ENCODE measurements at regions not wholly inside any gene's neighbourhood (a gene's known extent, or its start where the extent isn't known, plus 50 kb on each side); places are given as distances from the start of the nearest gene placed in this dataset.

- no peak for DNase-seq
These were observed 183.8 kb upstream of the CWC22 start for GRCh38 chr2:180190851-180191250.

GRCh38 chr2:180187611-180188010 lies 180.5 kb upstream of the CWC22 start:
- no peak for DNase-seq

GRCh38 chr2:180184506-180184905 lies 177.4 kb upstream of the CWC22 start:
- no peak for DNase-seq

GRCh38 chr2:180180511-180180910 lies 173.4 kb upstream of the CWC22 start:
- no peak for DNase-seq

GRCh38 chr2:180177534-180177933 lies 170.4 kb upstream of the CWC22 start:
- DNase-seq, result no peak

GRCh38 chr2:180175736-180176135 lies 168.6 kb upstream of the CWC22 start:
- DNase-seq, result no peak

- no peak for DNase-seq
These were observed 167.5 kb upstream of the CWC22 start for GRCh38 chr2:180174580-180174979.

- no peak for DNase-seq
These were observed 162.4 kb upstream of the CWC22 start for GRCh38 chr2:180169474-180169873.

GRCh38 chr2:180161415-180161814 lies 154.3 kb upstream of the CWC22 start:
- no peak for DNase-seq

- no peak for DNase-seq
These were observed 152.8 kb upstream of the CWC22 start for GRCh38 chr2:180159921-180160320.

- no peak for DNase-seq
These were observed 151.9 kb upstream of the CWC22 start for GRCh38 chr2:180158961-180159360.

GRCh38 chr2:180156651-180157050 lies 149.6 kb upstream of the CWC22 start:
- DNase-seq, result no peak

GRCh38 chr2:180150606-180151005 lies 143.5 kb upstream of the CWC22 start:
- DNase-seq, result no peak

GRCh38 chr2:180146541-180146940 lies 139.4 kb upstream of the CWC22 start:
- no peak for DNase-seq

GRCh38 chr2:180146114-180146513 lies 139.0 kb upstream of the CWC22 start:
- no peak for DNase-seq

GRCh38 chr2:180145163-180145562 lies 138.1 kb upstream of the CWC22 start:
- no peak for DNase-seq

- DNase-seq, result no peak
These were observed 137.3 kb upstream of the CWC22 start for GRCh38 chr2:180144338-180144813.

GRCh38 chr2:180143633-180144337 lies 136.7 kb upstream of the CWC22 start:
- no peak for DNase-seq

GRCh38 chr2:180141600-180141999 lies 134.5 kb upstream of the CWC22 start:
- no peak for DNase-seq

GRCh38 chr2:180133736-180134135 lies 126.6 kb upstream of the CWC22 start:
- DNase-seq, result no peak

- DNase-seq, result no peak
These were observed 123.3 kb upstream of the CWC22 start for GRCh38 chr2:180130403-180130802.

GRCh38 chr2:180128861-180129260 lies 121.8 kb upstream of the CWC22 start:
- no peak for DNase-seq

- DNase-seq, result peak; percentile 37
These were observed 118.3 kb upstream of the CWC22 start for GRCh38 chr2:180125245-180125962.

All from activated CD4-positive, alpha-beta T cell treated with anti-CD3 and anti-CD28 coated beads, Interleukin-2, Interleukin-6, amounts not matched to agents 100 ng/mL and 50 ng/mL, durations not matched to agents 16 hours and 8 hours (primary cell).